HG02763 (cell line): ENCODE measurements at regions not wholly inside any gene's neighbourhood (a gene's known extent, or its start where the extent isn't known, plus 50 kb on each side); places are given as distances from the start of the nearest gene placed in this dataset.
"Not testable (repeated sequence)": the region's sequence is repeated elsewhere in the genome, so short reads cannot be mapped to it uniquely, and the experiment has no call there.

Experiments
- ATAC-seq: cut with Tn5 transposase; IDR thresholded peaks from one replicate; pipeline ENCODE4 v1.9.1; 2021; ENCODE audit warnings: mild to moderate bottlenecking, moderate library complexity; ENCODE audit not compliant: unreplicated experiment

GRCh38 chr1:78240755-78241154 lies 195.0 kb downstream of the GIPC2 start:
- no peak for ATAC-seq

GRCh38 chr1:78247079-78247478 lies 201.3 kb downstream of the GIPC2 start:
- ATAC-seq: no peak

- no peak for ATAC-seq
These were observed 204.4 kb downstream of the GIPC2 start for GRCh38 chr1:78250201-78250600.

GRCh38 chr1:78254517-78254916 lies 208.8 kb downstream of the GIPC2 start:
- ATAC-seq: no peak

- no peak for ATAC-seq
These were observed 209.6 kb downstream of the GIPC2 start for GRCh38 chr1:78255383-78255782.

GRCh38 chr1:78255846-78256245 lies 210.1 kb downstream of the GIPC2 start:
- ATAC-seq: no peak

- ATAC-seq: no peak
These were observed 217.7 kb downstream of the GIPC2 start for GRCh38 chr1:78263459-78263858.

- no peak for ATAC-seq
These were observed 218.2 kb downstream of the GIPC2 start for GRCh38 chr1:78263946-78264345.

GRCh38 chr1:78267513-78268218 lies 221.9 kb downstream of the GIPC2 start:
- no peak for ATAC-seq

GRCh38 chr1:78269591-78269990 lies 221.2 kb upstream of the PTGFR start:
- no peak for ATAC-seq

- ATAC-seq: not testable (repeated sequence)
These were observed 219.4 kb upstream of the PTGFR start for GRCh38 chr1:78271423-78271822.

GRCh38 chr1:78274814-78275213 lies 216.0 kb upstream of the PTGFR start:
- ATAC-seq: no peak

- no peak for ATAC-seq
These were observed 215.3 kb upstream of the PTGFR start for GRCh38 chr1:78275456-78275855.

GRCh38 chr1:78275906-78276685 lies 214.7 kb upstream of the PTGFR start:
- no peak for ATAC-seq

GRCh38 chr1:78277253-78277652 lies 213.5 kb upstream of the PTGFR start:
- ATAC-seq: peak; percentile 66

GRCh38 chr1:78279051-78279450 lies 211.7 kb upstream of the PTGFR start:
- ATAC-seq: no peak

GRCh38 chr1:78280626-78281025 lies 210.1 kb upstream of the PTGFR start:
- no peak for ATAC-seq

- no peak for ATAC-seq
These were observed 209.2 kb upstream of the PTGFR start for GRCh38 chr1:78281580-78281979.

- ATAC-seq: no peak
These were observed 207.1 kb upstream of the PTGFR start for GRCh38 chr1:78283691-78284090.

GRCh38 chr1:78284354-78284753 lies 206.4 kb upstream of the PTGFR start:
- ATAC-seq: no peak

- ATAC-seq: no peak
These were observed 204.1 kb upstream of the PTGFR start for GRCh38 chr1:78286686-78287085.

GRCh38 chr1:78289603-78290002 lies 201.2 kb upstream of the PTGFR start:
- no peak for ATAC-seq
